ENCODE measurements at regions not wholly inside any gene's neighbourhood (a gene's known extent, or its start where the extent isn't known, plus 50 kb on each side); places are given as distances from the start of the nearest gene placed in this dataset.

GRCh38 chr6:170028629-170029345 lies 262.1 kb downstream of the DLL1 start:
- POLR2A ChIA-PET = no interaction called here
- CTCF ChIA-PET = no interaction called here
- intact Hi-C loops (cut with micrococcal nuclease) = no loop called here

More at GRCh38 chr6:170028629-170029345, 262.1 kb downstream of the DLL1 start:
- DNase-seq (ENCODE audit: low read depth, low spot score) (no peak), FAIRE-seq (no peak)
- Histone ChIP-seq H3K4me3 (replicated peaks in 1 of 3; ENCODE audit: insufficient read depth in 1 of 3, low read depth in 1 of 3, low read length in 3 of 3) (no peak overlapping the region), H3K9ac (replicated peaks; ENCODE audit: extremely low read depth, insufficient read depth, low read length) (no peak overlapping the region), H3K4me1 (ENCODE audit: control insufficient read depth, extremely low read depth, insufficient read depth, low read length) (no peaks in the 10 kb centered on the region), H3K9me1 (replicated peaks; ENCODE audit: control insufficient read depth, extremely low read depth, insufficient read depth, low read length) (no peaks in the 10 kb centered on the region), H3K79me2 (ENCODE audit: control insufficient read depth, insufficient read depth, low read length) (no peaks in the 10 kb centered on the region), H3K36me3 (ENCODE audit: control insufficient read depth in 2 of 2, extremely low read depth in 1 of 2, insufficient read depth in 2 of 2, low read length in 2 of 2) (no peaks in the 10 kb centered on the region), H4K20me1 (replicated peaks; ENCODE audit: control insufficient read depth, extremely low read depth, insufficient read depth, low read length) (no peaks in the 10 kb centered on the region), H2AFZ (ENCODE audit: low read depth, low read length) (no peak overlapping the region), H3K4me2 (ENCODE audit: insufficient read depth, low read length) (no peak overlapping the region), H3K27me3 (ENCODE audit: control insufficient read depth in 2 of 2, insufficient read depth in 2 of 2, low read length in 2 of 2) (no peaks in the 10 kb centered on the region), H3K27ac (ENCODE audit: insufficient read depth, low read depth, low read length) (no peak overlapping the region), H3K9me3 (replicated peaks; ENCODE audit: control insufficient read depth, insufficient read depth, low read length) (no peaks in the 10 kb centered on the region)
- no TSS peak for BruUV-seq (replicated peaks)
- TF ChIP-seq, protein P1, sequence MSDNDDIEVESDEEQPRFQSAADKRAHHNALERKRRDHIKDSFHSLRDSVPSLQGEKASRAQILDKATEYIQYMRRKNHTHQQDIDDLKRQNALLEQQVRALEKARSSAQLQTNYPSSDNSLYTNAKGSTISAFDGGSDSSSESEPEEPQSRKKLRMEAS (IDR thresholded peaks at IDR 0.05; ENCODE audit: insufficient read depth, insufficient read length) = no peak
- TF ChIP-seq POLR2A (IDR thresholded peaks at IDR 0.05; ENCODE audit: low read depth, low read length) (no peak), POLR2AphosphoS5 (IDR thresholded peaks at IDR 0.05; ENCODE audit: insufficient read depth, low read depth, low read length) (no peak), JUN (IDR thresholded peaks at IDR 0.05; ENCODE audit: borderline replicate concordance, insufficient read depth, insufficient read length, low read depth) (no peak), FOS (IDR thresholded peaks at IDR 0.05; ENCODE audit: borderline replicate concordance, insufficient read depth, low read length) (no peak), GATA2 (IDR thresholded peaks at IDR 0.05; ENCODE audit: insufficient read depth, insufficient read length, low read depth, low read length) (no peak), EZH2 (IDR thresholded peaks at IDR 0.05; ENCODE audit: borderline replicate concordance, low read depth, low read length, severe bottlenecking) (no peak), MYC (IDR thresholded peaks at IDR 0.05; ENCODE audit: low read depth, low read length) (no peak)
- TF ChIP-seq, protein P2, sequence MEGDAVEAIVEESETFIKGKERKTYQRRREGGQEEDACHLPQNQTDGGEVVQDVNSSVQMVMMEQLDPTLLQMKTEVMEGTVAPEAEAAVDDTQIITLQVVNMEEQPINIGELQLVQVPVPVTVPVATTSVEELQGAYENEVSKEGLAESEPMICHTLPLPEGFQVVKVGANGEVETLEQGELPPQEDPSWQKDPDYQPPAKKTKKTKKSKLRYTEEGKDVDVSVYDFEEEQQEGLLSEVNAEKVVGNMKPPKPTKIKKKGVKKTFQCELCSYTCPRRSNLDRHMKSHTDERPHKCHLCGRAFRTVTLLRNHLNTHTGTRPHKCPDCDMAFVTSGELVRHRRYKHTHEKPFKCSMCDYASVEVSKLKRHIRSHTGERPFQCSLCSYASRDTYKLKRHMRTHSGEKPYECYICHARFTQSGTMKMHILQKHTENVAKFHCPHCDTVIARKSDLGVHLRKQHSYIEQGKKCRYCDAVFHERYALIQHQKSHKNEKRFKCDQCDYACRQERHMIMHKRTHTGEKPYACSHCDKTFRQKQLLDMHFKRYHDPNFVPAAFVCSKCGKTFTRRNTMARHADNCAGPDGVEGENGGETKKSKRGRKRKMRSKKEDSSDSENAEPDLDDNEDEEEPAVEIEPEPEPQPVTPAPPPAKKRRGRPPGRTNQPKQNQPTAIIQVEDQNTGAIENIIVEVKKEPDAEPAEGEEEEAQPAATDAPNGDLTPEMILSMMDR (IDR thresholded peaks at IDR 0.05; ENCODE audit: extremely low read depth in 1 of 2, insufficient read depth in 1 of 2, low read depth in 1 of 2, low read length in 2 of 2) = no peak
- dilution Hi-C loops (cut with MboI; ENCODE audit: extremely low pct_ligation_motif_present, low sequenced_read_pairs) = no loop called here
